Brain microvascular endothelial cell (primary cell): ENCODE measurements at regions not wholly inside any gene's neighbourhood (a gene's known extent, or its start where the extent isn't known, plus 50 kb on each side); places are given as distances from the start of the nearest gene placed in this dataset.

Source experiments
- DNase-seq: peaks from one replicate; pipeline ENCODE4 v3.0.0-alpha.2; 2020
- H3K27ac ChIP-seq: fragments of 250-450 bp; sonication (Bioruptor Pico); 2 replicates; pipeline ENCODE4 v1.5.1; 2020; ENCODE audit warnings: mild to moderate bottlenecking, moderate library complexity
- H3K27me3 ChIP-seq: fragments of 250-450 bp; sonication (Bioruptor Pico); replicated peaks from 2 replicates; pipeline ENCODE4 v1.5.1; 2020; ENCODE audit warnings: mild to moderate bottlenecking
- H3K36me3 ChIP-seq: fragments of 250-450 bp; sonication (Bioruptor Pico); replicated peaks from 2 replicates; pipeline ENCODE4 v1.5.1; 2020; ENCODE audit warnings: mild to moderate bottlenecking
- H3K4me3 ChIP-seq: 2 replicates; pipeline ENCODE4 v1.5.1; 2011; ENCODE audit warnings: low read depth, mild to moderate bottlenecking, control low read depth, low read length, moderate library complexity
- in situ Hi-C: cut with HindIII; loops from 2 replicates; pipeline ENCODE4 v1.10.0; 2017; ENCODE audit warnings: low sequenced_read_pairs, low pct_ligation_motif_present
- TF ChIP-seq, protein P1 (sequence below): IDR thresholded peaks from 2 replicates; pipeline ENCODE4 v1.5.1; 2011; ENCODE audit warnings: low read depth, mild to moderate bottlenecking, moderate library complexity, low read length, control low read depth, inconsistent platforms; ENCODE audit errors: missing control alignments

DNA sequence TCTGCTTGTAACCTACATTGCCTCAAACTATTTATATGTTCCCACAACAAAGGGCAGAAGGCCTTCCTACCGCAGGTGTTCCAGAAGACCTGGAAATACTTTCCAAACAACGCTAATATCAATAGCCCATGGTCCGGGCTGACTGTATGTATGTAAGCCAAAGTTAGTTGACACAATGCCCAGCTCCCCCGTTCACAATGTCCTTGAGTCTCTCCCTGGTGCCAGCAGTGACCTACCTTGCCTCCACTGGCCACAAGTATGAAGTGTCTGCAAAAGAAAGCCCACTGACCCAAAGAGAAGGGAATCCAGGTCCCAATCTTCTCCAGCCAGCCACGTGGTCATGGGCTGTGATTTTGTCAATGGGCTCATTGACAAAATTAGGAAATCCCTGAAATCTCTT lies 118.6 kb downstream of the DLEU7 start:
- H3K27ac ChIP-seq = no peak overlapping the region
- DNase-seq = no peak
- in situ Hi-C loops = no loop called here
- TF ChIP-seq, protein P1, sequence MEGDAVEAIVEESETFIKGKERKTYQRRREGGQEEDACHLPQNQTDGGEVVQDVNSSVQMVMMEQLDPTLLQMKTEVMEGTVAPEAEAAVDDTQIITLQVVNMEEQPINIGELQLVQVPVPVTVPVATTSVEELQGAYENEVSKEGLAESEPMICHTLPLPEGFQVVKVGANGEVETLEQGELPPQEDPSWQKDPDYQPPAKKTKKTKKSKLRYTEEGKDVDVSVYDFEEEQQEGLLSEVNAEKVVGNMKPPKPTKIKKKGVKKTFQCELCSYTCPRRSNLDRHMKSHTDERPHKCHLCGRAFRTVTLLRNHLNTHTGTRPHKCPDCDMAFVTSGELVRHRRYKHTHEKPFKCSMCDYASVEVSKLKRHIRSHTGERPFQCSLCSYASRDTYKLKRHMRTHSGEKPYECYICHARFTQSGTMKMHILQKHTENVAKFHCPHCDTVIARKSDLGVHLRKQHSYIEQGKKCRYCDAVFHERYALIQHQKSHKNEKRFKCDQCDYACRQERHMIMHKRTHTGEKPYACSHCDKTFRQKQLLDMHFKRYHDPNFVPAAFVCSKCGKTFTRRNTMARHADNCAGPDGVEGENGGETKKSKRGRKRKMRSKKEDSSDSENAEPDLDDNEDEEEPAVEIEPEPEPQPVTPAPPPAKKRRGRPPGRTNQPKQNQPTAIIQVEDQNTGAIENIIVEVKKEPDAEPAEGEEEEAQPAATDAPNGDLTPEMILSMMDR = no peak
- no peak overlapping the region for H3K4me3 ChIP-seq
- H3K27me3 ChIP-seq = no peaks in the 10 kb centered on the region
- no peaks in the 10 kb centered on the region for H3K36me3 ChIP-seq

DNA sequence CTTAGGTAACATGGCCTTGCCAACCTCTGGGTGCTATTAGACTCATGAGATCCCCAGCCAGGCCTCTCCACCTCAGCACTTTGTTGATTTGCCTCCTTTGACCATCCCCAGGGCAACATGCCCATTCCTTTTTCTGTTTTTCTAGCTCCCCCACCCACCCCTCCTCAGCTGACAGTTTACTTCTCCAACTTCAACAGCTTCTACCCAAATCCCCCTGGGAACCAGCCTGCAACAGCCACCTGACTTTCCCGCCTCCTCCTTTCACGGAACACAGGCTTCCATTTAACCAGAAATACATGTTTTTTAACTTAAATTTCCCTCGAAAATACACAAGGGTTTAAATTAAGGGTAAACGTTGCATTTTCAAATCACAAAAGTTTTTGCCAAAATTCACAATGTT lies 117.3 kb downstream of the DLEU7 start:
- in situ Hi-C loops = no loop called here

DNA sequence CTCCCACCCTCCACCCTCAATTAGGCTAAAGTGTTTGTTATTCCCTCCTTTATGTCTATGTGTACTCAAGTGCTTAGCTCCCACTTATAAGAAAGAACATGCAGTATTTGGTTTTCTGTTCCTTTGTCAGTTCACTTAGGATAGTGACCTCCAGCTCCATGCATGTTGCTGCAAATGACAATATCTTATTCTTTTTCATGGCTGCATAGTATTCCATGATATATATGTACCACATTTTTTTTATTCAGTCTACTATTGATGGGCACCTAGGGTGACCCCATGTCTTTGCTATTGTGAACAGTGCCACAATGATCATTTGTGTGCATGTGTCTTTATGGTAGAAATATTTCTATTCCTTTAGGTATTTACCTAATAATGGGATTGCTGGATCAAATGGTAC lies 114.3 kb downstream of the DLEU7 start:
- no peak overlapping the region for H3K4me3 ChIP-seq
- no peak overlapping the region for H3K27ac ChIP-seq
- in situ Hi-C loops = no loop called here
- no peaks in the 10 kb centered on the region for H3K36me3 ChIP-seq
- DNase-seq = no peak
- H3K27me3 ChIP-seq = no peaks in the 10 kb centered on the region
- TF ChIP-seq, protein P1 = no peak

More for the DNA sequence above, 117.3 kb downstream of the DLEU7 start:
- Histone ChIP-seq H3K36me3 (no peaks in the 10 kb centered on the region), H3K4me3 (no peak overlapping the region), H3K27ac (no peak overlapping the region), H3K27me3 (no peaks in the 10 kb centered on the region)
- DNase-seq = no peak
- TF ChIP-seq, protein P1 = no peak

DNA sequence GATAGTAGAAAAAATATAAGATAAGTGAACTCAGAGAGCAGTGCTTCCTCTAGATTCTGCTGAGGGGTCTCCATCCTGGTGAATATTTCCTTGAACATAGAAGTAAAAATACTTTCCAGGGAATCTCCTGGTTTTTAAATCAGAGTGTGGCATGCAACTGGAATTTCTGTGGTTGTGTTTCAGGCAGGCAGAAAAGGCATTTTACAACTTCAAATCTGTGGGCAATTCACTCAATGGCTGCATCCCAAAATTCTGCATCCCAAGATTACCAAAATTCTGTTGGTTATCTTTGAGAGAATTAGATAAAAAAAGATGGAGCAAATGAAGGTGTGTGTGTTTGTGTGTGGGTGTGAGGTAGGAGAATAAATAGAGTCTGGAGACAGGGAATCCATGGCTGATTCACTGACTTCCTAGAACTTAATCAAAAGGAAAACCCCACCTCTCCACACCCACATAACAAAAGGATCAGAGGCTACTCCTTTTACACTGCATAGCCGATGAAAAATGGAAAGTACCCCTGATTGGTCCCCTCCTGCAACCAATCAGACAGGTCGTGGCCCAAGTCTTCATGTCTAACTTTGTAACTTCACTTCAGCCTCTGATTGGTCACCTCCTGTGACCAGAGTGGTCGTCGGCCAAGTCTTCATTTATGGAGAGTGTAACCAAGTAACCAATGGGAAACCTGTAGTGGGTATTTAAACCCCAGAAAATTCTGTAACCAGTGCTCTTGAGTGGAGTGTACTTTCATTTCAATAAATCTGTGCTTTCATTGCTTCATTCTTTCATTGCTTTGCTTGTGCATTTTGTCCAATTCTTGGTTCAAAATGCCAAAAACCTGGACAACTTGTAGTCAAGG lies 112.8 kb downstream of the DLEU7 start:
- in situ Hi-C loops = no loop called here
- Histone ChIP-seq H3K27me3 (no peaks in the 10 kb centered on the region), H3K27ac (peak overlapping the region; percentile 27), H3K4me3 (no peak overlapping the region), H3K36me3 (no peaks in the 10 kb centered on the region)
- no peak for DNase-seq
- TF ChIP-seq, protein P1 = no peak

GRCh38 chr13:50731400-50731799 lies 112.1 kb downstream of the DLEU7 start:
- peak overlapping the region; percentile 43 for H3K27ac ChIP-seq
- in situ Hi-C loops = no loop called here
- H3K36me3 ChIP-seq = no peaks in the 10 kb centered on the region
- no peak overlapping the region for H3K4me3 ChIP-seq
- TF ChIP-seq, protein P1 = no peak
- DNase-seq = peak; percentile 71
- no peaks in the 10 kb centered on the region for H3K27me3 ChIP-seq

- Histone ChIP-seq H3K4me3 (no peak overlapping the region), H3K36me3 (no peaks in the 10 kb centered on the region), H3K27me3 (no peaks in the 10 kb centered on the region), H3K27ac (no peak overlapping the region)
- in situ Hi-C loops = no loop called here
- DNase-seq = peak; percentile 47
- TF ChIP-seq, protein P1 = no peak
Measured at GRCh38 chr13:50732712-50733111, 110.8 kb downstream of the DLEU7 start.
